ENCODE measurements at regions not wholly inside any gene's neighbourhood (a gene's known extent, or its start where the extent isn't known, plus 50 kb on each side); places are given as distances from the start of the nearest gene placed in this dataset.

DNA sequence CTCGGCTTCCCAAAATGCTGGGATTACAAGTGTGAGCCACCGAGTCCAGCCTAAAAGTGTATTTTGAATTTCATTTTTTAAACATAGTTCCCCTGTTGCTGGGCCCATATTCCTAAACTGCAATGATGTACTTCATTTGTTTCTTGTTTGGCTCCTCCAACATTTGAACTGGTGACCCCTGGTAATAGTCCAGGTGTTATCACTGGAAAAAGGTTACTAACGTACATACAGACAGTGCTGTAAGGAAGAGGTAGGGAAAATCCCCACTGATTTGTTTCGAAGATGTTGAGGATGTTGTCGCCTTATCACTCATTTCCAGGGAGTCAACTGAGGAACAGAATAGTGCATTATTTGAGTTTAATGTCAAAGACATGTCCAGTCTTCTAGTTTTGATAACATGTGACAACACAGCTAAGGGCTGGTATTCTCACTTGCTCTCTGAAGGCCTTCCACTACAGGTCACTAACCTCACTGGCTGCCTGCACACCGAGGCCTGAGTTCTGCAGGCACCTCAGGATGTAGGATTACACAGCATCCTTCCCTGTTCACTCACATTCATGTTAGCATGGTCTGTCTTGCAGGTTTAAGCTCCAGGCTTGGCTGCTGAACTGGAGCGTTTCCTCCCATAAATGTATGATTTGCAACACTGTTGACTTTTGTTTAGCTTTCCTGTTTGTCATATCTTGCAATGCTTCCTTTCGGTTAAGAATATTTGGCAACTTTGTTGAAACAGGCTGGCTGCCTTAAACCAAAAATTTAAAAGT lies 362.8 kb downstream of the INHBA start:
- no peak for DNase-seq (ENCODE audit: low spot score)

- no peak for DNase-seq (ENCODE audit: low spot score)
These were observed 365.9 kb downstream of the INHBA start for GRCh38 chr7:41336981-41337380.

GRCh38 chr7:41336455-41336952 lies 366.4 kb downstream of the INHBA start:
- DNase-seq (ENCODE audit: low spot score): no peak

- no peak for DNase-seq (ENCODE audit: low spot score)
These were observed 368.6 kb downstream of the INHBA start for GRCh38 chr7:41334071-41334862.

GRCh38 chr7:41333511-41333910 lies 369.4 kb downstream of the INHBA start:
- DNase-seq (ENCODE audit: low spot score): no peak

GRCh38 chr7:41331194-41331593 lies 371.7 kb downstream of the INHBA start:
- DNase-seq (ENCODE audit: low spot score): no peak

GRCh38 chr7:41328544-41328943 lies 374.3 kb downstream of the INHBA start:
- no peak for DNase-seq (ENCODE audit: low spot score)

- DNase-seq (ENCODE audit: low spot score): no peak
These were observed 374.8 kb downstream of the INHBA start for GRCh38 chr7:41328131-41328530.

DNA sequence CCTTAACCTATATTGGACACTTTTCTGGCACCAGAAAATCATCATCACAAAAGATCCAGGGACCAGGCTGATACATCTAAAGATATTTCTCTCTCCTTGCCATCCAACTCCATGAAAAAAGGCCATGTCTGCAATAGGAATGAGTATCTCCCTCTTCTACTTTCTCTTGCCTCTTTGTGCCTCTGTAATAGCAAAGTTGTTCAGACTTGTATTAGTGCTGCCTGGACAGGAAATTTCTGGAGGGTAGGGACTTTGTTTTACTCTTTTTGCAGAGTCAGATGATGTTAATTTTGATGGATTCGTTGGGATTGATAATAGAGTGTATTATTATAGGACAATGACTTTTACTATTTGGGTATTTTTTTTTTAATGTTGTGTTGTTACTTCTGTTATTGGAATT lies 376.3 kb downstream of the INHBA start:
- no peak for DNase-seq (ENCODE audit: low spot score)

GRCh38 chr7:41323806-41324205 lies 379.1 kb downstream of the INHBA start:
- no peak for DNase-seq (ENCODE audit: low spot score)

DNA sequence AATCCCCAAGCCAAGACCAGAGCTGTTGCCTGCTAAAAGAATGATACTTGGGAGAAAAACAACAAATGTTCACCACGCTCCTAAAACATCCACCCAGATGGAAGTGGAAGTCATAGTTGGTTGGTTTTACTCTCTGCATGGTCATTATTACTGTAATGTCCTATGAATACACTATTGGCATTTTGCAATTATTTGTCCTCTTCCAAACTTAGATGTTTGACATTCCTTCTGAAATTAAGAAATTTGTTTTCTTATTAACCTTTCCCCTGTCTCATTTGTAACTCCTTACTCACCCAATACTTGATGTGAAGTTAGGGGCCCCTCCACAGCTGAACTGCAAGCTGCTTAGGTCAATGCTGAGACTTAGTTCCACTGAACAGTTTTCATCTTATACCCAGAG lies 383.3 kb downstream of the INHBA start:
- DNase-seq (ENCODE audit: low spot score): no peak

DNA sequence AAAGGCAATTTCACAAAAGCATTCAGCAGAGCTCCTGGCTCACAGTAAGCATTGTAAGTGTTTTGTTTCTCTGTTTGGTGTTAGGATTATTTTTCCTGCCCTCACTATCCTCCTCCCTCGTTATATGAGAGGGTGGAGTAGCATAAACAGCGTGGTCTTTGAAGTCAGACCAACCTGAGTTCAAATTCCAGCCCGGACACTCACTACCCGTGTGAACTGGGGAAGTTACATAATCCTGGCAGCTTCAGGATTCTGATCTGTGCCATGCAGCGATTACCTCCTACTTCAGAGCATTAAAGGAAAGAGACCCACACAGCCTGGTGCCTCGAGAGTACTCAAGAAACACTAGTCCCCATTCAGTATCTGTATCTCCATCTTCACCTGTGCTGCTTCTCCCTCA lies 386.5 kb downstream of the INHBA start:
- DNase-seq (ENCODE audit: low spot score): no peak

- no peak for DNase-seq (ENCODE audit: low spot score)
These were observed 387.1 kb downstream of the INHBA start for GRCh38 chr7:41315764-41316163.

GRCh38 chr7:41313171-41313570 lies 389.7 kb downstream of the INHBA start:
- DNase-seq (ENCODE audit: low spot score): no peak

DNA sequence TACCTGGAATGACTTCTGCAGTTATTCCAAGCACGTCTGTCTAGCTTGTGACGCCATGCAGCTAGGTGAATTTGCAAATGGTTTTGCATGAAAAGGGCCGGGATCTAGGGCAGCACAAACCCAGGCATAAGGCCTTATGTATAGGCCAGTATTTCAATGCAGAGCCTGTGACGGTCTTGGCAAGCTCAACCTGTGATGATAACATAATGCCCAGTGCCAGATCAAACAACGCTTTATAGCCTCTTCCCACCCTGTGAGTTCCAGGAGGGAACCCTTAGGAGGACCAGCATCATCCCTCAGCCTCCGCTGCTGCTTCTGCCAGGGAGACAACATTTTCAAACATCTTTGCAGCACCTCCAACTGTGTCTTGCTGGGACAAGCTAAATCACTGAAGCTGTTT lies 390.7 kb downstream of the INHBA start:
- DNase-seq (ENCODE audit: low spot score): no peak

GRCh38 chr7:41311301-41311700 lies 391.6 kb downstream of the INHBA start:
- DNase-seq (ENCODE audit: low spot score): no peak

DNA sequence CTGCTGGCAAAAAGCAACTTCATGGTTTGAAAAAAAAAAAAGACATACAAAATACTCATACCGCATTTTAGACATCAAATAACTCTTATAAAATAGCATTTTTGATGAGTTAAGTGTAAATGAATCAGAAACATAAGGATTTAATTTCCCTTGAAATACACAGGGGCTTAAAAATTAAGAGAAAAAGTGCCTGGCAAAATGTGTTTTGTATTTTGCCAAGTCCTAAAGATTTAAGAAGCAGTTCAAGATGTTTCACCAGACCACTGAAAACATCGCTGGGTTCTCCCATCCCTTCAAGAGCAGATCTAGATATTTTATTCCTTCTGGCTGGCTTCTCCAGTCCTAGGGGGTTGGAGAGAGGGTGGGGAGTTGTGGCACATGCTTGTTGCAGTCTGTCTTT lies 396.4 kb downstream of the INHBA start:
- DNase-seq (ENCODE audit: low spot score): no peak

- no peak for DNase-seq (ENCODE audit: low spot score)
These were observed 397.9 kb downstream of the INHBA start for GRCh38 chr7:41305001-41305400.

- DNase-seq (ENCODE audit: low spot score): no peak
These were observed 399.2 kb downstream of the INHBA start for GRCh38 chr7:41303709-41304108.

- no peak for DNase-seq (ENCODE audit: low spot score)
These were observed 404.5 kb downstream of the INHBA start for GRCh38 chr7:41298409-41298808.

- no peak for DNase-seq (ENCODE audit: low spot score)
These were observed 405.7 kb downstream of the INHBA start for GRCh38 chr7:41297166-41297565.

DNA sequence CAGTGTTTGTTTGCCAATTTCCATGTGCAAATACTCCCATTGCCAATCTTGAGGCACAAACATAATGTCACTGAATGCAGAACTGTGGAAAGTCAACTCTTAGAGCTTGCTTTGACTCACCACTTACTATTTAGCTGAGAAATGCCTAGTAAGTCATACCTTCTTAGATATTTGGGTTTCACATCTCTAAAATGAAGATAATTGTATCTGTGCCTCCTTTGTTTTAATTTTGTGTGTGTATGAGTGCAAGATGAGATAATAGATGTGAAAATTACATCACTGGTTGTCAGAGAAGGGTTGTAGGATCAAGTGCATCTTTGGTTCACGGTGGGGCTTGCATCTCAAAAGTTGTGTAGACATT lies 407.5 kb downstream of the INHBA start:
- no peak for DNase-seq (ENCODE audit: low spot score)

Data from CD4-positive, alpha-beta T cell treated with Interleukin-15 for 4 hours (primary cell).